ENCODE measurements at regions not wholly inside any gene's neighbourhood (a gene's known extent, or its start where the extent isn't known, plus 50 kb on each side); places are given as distances from the start of the nearest gene placed in this dataset.

- TF ChIP-seq, protein P1, sequence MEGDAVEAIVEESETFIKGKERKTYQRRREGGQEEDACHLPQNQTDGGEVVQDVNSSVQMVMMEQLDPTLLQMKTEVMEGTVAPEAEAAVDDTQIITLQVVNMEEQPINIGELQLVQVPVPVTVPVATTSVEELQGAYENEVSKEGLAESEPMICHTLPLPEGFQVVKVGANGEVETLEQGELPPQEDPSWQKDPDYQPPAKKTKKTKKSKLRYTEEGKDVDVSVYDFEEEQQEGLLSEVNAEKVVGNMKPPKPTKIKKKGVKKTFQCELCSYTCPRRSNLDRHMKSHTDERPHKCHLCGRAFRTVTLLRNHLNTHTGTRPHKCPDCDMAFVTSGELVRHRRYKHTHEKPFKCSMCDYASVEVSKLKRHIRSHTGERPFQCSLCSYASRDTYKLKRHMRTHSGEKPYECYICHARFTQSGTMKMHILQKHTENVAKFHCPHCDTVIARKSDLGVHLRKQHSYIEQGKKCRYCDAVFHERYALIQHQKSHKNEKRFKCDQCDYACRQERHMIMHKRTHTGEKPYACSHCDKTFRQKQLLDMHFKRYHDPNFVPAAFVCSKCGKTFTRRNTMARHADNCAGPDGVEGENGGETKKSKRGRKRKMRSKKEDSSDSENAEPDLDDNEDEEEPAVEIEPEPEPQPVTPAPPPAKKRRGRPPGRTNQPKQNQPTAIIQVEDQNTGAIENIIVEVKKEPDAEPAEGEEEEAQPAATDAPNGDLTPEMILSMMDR (IDR thresholded peaks at IDR 0.05; ENCODE audit: extremely low read depth, missing control alignments) = no peak
These were observed 69.5 kb downstream of the TPRA1 start for GRCh38 chr3:127520993-127521392.

DNA sequence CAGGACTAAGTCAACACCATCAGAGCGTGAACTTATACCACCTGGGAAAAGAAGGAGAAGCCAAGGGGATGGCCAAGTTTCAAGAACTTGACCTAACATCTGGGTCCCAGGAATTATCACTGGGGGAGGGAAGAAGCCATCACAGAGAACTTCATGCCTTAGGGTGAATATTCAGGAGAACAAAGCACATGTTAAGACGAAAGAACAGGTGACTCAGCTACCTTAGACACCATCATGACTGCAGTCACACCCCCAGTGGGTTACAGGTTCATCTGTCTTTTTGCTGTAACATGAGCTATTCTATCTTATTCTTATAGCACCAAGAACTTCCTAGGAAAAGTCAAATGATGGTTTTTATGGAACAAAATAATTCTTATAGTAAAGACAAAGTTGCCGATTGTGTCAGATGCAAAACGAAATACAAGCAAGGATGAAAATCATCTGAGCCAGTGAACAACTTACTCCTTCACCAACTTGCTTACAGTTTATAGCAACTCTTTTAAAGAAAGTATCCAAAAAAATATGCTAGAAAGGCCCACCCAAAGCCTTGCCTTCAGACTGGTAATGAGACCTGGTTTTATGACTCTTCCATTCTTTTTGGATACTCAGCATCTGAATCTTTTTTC is 72.0 kb downstream of the TPRA1 start:
- DNase-seq (ENCODE audit: low spot score) = no peak
- TF ChIP-seq, protein P1 (IDR thresholded peaks at IDR 0.05; ENCODE audit: extremely low read depth, missing control alignments) = no peak

More at GRCh38 chr3:127520993-127521392, 69.5 kb downstream of the TPRA1 start:
- DNase-seq (ENCODE audit: low spot score) = no peak

DNA sequence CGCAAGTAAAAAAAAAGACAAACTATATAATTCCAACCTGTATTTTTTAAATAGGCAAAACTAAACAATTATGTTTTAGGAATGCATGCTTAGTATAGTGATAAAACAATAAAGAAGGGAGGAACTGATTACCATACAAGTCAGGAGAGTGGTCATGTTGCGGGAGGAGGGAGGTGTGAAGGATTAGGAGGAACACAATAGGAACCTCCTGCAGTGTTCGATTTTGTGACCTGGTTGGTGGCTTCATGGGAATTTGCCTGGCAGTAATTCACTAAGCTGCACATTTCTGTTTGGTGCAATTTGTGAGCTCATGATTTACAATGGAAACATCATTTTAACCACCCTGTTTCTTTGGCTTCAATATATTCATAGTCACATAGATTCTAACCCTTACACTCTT is 78.3 kb downstream of the TPRA1 start:
- TF ChIP-seq, protein P1 (IDR thresholded peaks at IDR 0.05; ENCODE audit: extremely low read depth, missing control alignments) = no peak
- DNase-seq (ENCODE audit: low spot score) = no peak

- DNase-seq (ENCODE audit: low spot score) = no peak
- TF ChIP-seq, protein P1 (IDR thresholded peaks at IDR 0.05; ENCODE audit: extremely low read depth, missing control alignments) = no peak
These were observed 89.4 kb downstream of the TPRA1 start for GRCh38 chr3:127501177-127501576.

DNA sequence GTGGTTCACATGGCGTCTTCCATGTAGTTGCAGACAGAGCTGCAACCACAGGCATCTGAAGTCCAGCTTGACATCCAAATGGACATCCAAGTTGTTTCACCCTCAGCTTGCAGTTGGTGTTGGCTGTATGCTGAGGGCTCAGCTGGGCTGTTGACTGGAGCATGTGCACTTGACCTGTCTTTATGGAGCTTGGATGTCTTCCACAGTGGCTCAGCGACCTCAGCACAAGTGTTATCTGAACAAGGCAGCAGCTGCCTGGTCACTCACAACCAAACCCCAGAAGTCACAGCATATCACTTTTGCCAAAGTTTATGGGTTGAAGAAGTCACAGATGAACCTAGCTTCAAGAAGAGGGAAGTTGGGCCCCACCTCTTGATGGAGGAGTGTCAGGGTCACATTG is 92.9 kb downstream of the TPRA1 start:
- TF ChIP-seq, protein P1 (IDR thresholded peaks at IDR 0.05; ENCODE audit: extremely low read depth, missing control alignments) = no peak
- DNase-seq (ENCODE audit: low spot score) = no peak

- TF ChIP-seq, protein P1 (IDR thresholded peaks at IDR 0.05; ENCODE audit: extremely low read depth, missing control alignments) = no peak
- no peak for DNase-seq (ENCODE audit: low spot score)
These were observed 93.4 kb downstream of the TPRA1 start for GRCh38 chr3:127497166-127497565.

- TF ChIP-seq, protein P1 (IDR thresholded peaks at IDR 0.05; ENCODE audit: extremely low read depth, missing control alignments) = no peak
- no peak for DNase-seq (ENCODE audit: low spot score)
These were observed 94.5 kb downstream of the TPRA1 start for GRCh38 chr3:127495821-127496655.

Measured in GM20000 (cell line).